ENCODE measurements at regions not wholly inside any gene's neighbourhood (a gene's known extent, or its start where the extent isn't known, plus 50 kb on each side); places are given as distances from the start of the nearest gene placed in this dataset.
A peak's percentile ranks its signal among the peaks of the same experiment; 100 is the strongest.

DNA sequence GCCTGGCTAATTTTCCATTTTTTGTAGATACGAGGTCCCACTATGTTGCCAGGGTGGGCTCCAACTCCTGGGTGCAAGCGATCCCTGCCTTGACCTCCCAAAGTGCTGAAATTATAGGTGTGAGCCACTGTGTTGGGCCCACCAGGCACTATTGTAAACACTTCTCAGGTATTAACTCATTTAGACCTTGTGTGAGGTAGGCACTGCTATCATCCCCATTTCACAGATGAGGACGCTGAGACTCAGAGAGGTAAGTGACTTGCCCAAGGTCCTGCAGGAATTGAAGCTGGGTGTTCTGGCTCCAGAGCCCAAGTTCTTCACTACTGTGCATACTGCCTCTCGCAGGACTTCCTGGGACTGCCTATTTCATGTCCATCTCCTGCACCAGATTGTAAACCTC, 67.1 kb upstream of the SYPL1 start:
- DNase-seq (ENCODE audit: low spot score) (no peak), ATAC-seq (ENCODE audit: low read depth) (no peak)
- Histone ChIP-seq H3K4me1 (ENCODE audit: insufficient read depth, poor library complexity, severe bottlenecking) (no peaks in the 10 kb centered on the region), H3K9me3 (ENCODE audit: severe bottlenecking) (no peaks in the 10 kb centered on the region), H3K27ac (ENCODE audit: poor library complexity, severe bottlenecking) (no peak overlapping the region), H3K36me3 (ENCODE audit: low read depth) (no peaks in the 10 kb centered on the region), H3K27me3 (ENCODE audit: insufficient read depth, poor library complexity, severe bottlenecking) (no peaks in the 10 kb centered on the region), H3K4me3 (ENCODE audit: severe bottlenecking) (no peak overlapping the region)
- TF ChIP-seq CTCF (IDR thresholded peaks at IDR 0.05; ENCODE audit: poor library complexity, severe bottlenecking): no peak

DNA sequence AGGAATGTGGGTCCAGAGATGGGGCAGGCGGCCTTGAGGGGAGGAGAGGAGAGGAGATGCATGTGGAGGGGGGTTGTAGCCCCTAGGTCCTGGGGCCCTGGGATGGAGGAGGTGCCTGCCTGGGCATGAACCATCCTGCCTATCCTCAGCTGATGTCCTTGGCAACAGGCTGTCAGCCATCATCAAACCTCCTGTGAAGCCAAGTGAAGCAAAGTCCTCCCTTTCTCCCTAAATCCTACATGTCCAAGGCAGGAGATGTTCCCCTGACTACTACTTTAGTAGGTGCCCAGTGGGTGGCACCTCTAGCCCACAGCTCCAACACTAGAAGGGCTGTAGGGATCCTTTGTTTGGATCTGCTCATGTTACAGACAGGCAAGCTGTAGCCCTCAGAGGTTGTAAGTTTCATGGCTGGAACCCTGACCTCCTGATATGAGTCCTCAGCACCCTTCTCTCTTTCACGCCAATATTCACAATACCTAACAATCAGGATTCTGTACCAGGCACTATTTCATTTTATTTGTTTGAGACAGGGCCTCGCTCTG, 66.6 kb upstream of the SYPL1 start:
- no peak overlapping the region for H3K27ac ChIP-seq (ENCODE audit: poor library complexity, severe bottlenecking)
- H3K4me1 ChIP-seq (ENCODE audit: insufficient read depth, poor library complexity, severe bottlenecking): no peaks in the 10 kb centered on the region
- DNase-seq (ENCODE audit: low spot score) (no peak), ATAC-seq (ENCODE audit: low read depth) (peak; percentile 91)
- no peaks in the 10 kb centered on the region for H3K27me3 ChIP-seq (ENCODE audit: insufficient read depth, poor library complexity, severe bottlenecking)
- TF ChIP-seq CTCF (IDR thresholded peaks at IDR 0.05; ENCODE audit: poor library complexity, severe bottlenecking): peak; percentile 68
- H3K36me3 ChIP-seq (ENCODE audit: low read depth): no peaks in the 10 kb centered on the region
- H3K4me3 ChIP-seq (ENCODE audit: severe bottlenecking): no peak overlapping the region
- no peaks in the 10 kb centered on the region for H3K9me3 ChIP-seq (ENCODE audit: severe bottlenecking)

DNA sequence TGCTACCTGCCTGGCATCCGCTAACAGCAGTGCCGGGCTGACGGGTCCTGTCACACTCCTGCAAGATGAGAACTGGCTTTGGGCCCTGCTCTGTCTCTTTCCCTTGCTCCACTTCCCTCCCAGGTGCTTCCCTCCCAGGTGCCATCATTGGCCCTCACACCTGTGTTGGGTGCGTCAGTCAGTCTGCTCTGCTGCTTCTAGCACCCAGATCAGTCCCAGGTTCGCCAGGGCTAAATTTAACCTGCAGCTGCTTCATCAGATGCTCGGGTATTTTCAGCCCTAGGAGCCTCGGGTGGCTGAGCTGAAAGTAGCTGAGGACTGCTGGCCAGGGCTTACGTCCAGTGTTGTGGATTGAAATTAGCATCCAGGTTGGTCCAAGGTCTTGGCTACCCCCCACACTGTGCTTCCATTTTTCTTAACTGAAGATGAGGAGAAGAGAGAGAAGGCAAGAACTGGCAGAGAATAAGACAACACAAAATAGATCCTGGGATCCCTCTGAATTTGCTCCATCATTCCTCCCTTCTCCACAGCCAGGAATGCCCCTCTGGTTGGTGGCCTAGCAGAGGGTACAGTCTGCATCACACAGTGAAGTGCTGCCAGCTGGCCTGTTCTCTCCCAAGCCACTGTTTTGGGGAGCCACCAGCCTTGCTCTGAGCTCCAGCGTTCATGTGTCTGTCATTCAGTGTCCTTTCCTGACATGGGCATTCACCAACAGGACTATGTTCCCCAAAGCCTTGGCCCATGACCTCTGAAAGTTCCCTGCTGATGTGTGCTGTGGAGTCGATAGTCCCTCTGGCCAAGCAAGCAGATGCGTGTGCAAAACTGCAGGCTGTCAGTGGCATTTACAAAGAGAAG, 65.9 kb upstream of the SYPL1 start:
- H3K36me3 ChIP-seq (ENCODE audit: low read depth): no peaks in the 10 kb centered on the region
- no peak for TF ChIP-seq CTCF (IDR thresholded peaks at IDR 0.05; ENCODE audit: poor library complexity, severe bottlenecking)
- H3K4me1 ChIP-seq (ENCODE audit: insufficient read depth, poor library complexity, severe bottlenecking): no peaks in the 10 kb centered on the region
- ATAC-seq (ENCODE audit: low read depth): no peak
- H3K27ac ChIP-seq (ENCODE audit: poor library complexity, severe bottlenecking): no peak overlapping the region
- DNase-seq (ENCODE audit: low spot score): no peak
- H3K4me3 ChIP-seq (ENCODE audit: severe bottlenecking): no peak overlapping the region
- H3K9me3 ChIP-seq (ENCODE audit: severe bottlenecking): no peaks in the 10 kb centered on the region
- H3K27me3 ChIP-seq (ENCODE audit: insufficient read depth, poor library complexity, severe bottlenecking): no peaks in the 10 kb centered on the region

DNA sequence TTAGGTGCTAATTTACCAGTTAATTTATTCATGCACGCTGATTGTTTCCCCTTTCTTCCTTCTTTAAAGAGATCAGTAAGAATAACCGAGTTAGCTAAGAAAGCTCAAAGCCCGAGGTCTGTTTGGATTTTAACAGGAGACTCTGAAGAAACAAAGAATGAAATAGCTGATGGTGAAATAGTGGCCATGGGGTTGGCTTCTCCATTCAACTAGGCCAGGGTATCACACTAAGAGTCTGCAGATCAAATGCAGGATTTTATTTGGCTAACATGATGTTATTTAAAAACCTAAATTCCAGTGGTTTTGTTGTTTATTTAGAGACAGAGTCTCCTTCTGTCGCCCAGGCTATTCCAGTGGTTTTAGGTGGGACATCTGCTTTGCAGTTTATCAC, 65.2 kb upstream of the SYPL1 start:
- Histone ChIP-seq H3K4me3 (ENCODE audit: severe bottlenecking) (no peak overlapping the region), H3K9me3 (ENCODE audit: severe bottlenecking) (no peaks in the 10 kb centered on the region), H3K27ac (ENCODE audit: poor library complexity, severe bottlenecking) (no peak overlapping the region), H3K4me1 (ENCODE audit: insufficient read depth, poor library complexity, severe bottlenecking) (no peaks in the 10 kb centered on the region), H3K36me3 (ENCODE audit: low read depth) (no peaks in the 10 kb centered on the region), H3K27me3 (ENCODE audit: insufficient read depth, poor library complexity, severe bottlenecking) (no peaks in the 10 kb centered on the region)
- no peak for DNase-seq (ENCODE audit: low spot score)
- no peak for ATAC-seq (ENCODE audit: low read depth)
- no peak for TF ChIP-seq CTCF (IDR thresholded peaks at IDR 0.05; ENCODE audit: poor library complexity, severe bottlenecking)

Measured in RWPE2 (cell line).